ENCODE measurements at regions not wholly inside any gene's neighbourhood (a gene's known extent, or its start where the extent isn't known, plus 50 kb on each side); places are given as distances from the start of the nearest gene placed in this dataset.

DNA sequence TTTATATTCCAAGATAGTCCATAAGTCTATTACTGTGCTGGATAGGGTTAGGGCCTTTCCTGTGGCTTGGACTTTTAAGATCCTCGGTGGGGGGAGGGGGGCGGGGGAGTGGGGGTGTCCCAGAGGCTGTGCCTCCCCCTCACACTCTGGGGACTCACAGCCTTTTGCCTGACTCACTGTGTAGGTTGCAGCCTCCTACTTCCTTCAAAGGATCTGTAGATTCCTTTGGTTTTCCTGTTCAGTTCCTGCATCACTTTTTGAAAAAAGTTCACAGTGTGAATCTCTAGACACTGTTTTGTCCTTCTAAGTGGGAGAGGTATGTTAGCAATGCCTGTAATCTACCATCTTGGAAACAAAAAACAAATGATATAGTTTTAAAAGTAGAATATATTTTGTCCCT, 999.9 kb downstream of the GLUD2 start:
- TF ChIP-seq POLR2AphosphoS5 (IDR thresholded peaks at IDR 0.05; ENCODE audit: low read depth, low read length), result no peak
- TF ChIP-seq, protein P1, sequence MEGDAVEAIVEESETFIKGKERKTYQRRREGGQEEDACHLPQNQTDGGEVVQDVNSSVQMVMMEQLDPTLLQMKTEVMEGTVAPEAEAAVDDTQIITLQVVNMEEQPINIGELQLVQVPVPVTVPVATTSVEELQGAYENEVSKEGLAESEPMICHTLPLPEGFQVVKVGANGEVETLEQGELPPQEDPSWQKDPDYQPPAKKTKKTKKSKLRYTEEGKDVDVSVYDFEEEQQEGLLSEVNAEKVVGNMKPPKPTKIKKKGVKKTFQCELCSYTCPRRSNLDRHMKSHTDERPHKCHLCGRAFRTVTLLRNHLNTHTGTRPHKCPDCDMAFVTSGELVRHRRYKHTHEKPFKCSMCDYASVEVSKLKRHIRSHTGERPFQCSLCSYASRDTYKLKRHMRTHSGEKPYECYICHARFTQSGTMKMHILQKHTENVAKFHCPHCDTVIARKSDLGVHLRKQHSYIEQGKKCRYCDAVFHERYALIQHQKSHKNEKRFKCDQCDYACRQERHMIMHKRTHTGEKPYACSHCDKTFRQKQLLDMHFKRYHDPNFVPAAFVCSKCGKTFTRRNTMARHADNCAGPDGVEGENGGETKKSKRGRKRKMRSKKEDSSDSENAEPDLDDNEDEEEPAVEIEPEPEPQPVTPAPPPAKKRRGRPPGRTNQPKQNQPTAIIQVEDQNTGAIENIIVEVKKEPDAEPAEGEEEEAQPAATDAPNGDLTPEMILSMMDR (IDR thresholded peaks at IDR 0.05), result no peak
- TF ChIP-seq, protein P2, sequence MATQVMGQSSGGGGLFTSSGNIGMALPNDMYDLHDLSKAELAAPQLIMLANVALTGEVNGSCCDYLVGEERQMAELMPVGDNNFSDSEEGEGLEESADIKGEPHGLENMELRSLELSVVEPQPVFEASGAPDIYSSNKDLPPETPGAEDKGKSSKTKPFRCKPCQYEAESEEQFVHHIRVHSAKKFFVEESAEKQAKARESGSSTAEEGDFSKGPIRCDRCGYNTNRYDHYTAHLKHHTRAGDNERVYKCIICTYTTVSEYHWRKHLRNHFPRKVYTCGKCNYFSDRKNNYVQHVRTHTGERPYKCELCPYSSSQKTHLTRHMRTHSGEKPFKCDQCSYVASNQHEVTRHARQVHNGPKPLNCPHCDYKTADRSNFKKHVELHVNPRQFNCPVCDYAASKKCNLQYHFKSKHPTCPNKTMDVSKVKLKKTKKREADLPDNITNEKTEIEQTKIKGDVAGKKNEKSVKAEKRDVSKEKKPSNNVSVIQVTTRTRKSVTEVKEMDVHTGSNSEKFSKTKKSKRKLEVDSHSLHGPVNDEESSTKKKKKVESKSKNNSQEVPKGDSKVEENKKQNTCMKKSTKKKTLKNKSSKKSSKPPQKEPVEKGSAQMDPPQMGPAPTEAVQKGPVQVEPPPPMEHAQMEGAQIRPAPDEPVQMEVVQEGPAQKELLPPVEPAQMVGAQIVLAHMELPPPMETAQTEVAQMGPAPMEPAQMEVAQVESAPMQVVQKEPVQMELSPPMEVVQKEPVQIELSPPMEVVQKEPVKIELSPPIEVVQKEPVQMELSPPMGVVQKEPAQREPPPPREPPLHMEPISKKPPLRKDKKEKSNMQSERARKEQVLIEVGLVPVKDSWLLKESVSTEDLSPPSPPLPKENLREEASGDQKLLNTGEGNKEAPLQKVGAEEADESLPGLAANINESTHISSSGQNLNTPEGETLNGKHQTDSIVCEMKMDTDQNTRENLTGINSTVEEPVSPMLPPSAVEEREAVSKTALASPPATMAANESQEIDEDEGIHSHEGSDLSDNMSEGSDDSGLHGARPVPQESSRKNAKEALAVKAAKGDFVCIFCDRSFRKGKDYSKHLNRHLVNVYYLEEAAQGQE (IDR thresholded peaks at IDR 0.05; ENCODE audit: insufficient read depth in 1 of 2, low read depth in 2 of 2, low read length in 1 of 2), result no peak
- no peak for TF ChIP-seq SIN3A (IDR thresholded peaks at IDR 0.05; ENCODE audit: borderline replicate concordance, insufficient read depth, low read depth, low read length)
- no peak for TF ChIP-seq TCF7L2 (IDR thresholded peaks at IDR 0.05; ENCODE audit: low read depth, low read length)

All from Panc1 (cell line).